WTC11 (cell line): ENCODE measurements at regions not wholly inside any gene's neighbourhood (a gene's known extent, or its start where the extent isn't known, plus 50 kb on each side); places are given as distances from the start of the nearest gene placed in this dataset.

Experiments used
- ATAC-seq: fragments of 200-7000 bp; cut with Tn5 transposase; 2 replicates; pipeline ENCODE4 v1.10.0; 2021; ENCODE audit warnings: mild to moderate bottlenecking, moderate library complexity
- CTCF ChIA-PET: fragments of 300-600 bp; sonication (Branson Sonifier 250); formaldehyde crosslinking; loops from one replicate; lab custom pipeline; 2021; ENCODE audit warnings: antibody characterized with exemption; lab: Charles Lee
- POLR2A ChIA-PET: fragments of 350-600 bp; sonication (Branson Sonifier 250); formaldehyde crosslinking; loops from one replicate; lab custom pipeline; 2021; ENCODE audit warnings: antibody characterized with exemption; lab: Charles Lee
- DNase-seq: peaks from one replicate; pipeline ENCODE4 v3.0.0; 2021; ENCODE audit warnings: low spot score
- H3K27ac Mint-ChIP-seq: 2 replicates; pipeline ENCODE4 v1.8.0; 2021; ENCODE audit warnings: mixed read lengths
- H3K27me3 Mint-ChIP-seq: 2 replicates; pipeline ENCODE4 v1.8.0; 2021; ENCODE audit warnings: low read depth, mild to moderate bottlenecking, moderate library complexity, mixed read lengths
- H3K36me3 Mint-ChIP-seq: 2 replicates; pipeline ENCODE4 v1.8.0; 2021; ENCODE audit warnings: mixed read lengths
- H3K4me1 Mint-ChIP-seq: 2 replicates; pipeline ENCODE4 v1.8.0; 2022; ENCODE audit warnings: mixed read lengths
- H3K4me3 Mint-ChIP-seq: 2 replicates; pipeline ENCODE4 v1.8.0; 2021; ENCODE audit warnings: mild to moderate bottlenecking, moderate library complexity, mixed read lengths
- H3K9me3 Mint-ChIP-seq: 2 replicates; pipeline ENCODE4 v1.8.0; 2021; ENCODE audit warnings: mixed read lengths
- AR ChIP-seq: fragments of 250-450 bp; sonication (Bioruptor Pico); IDR thresholded peaks from 2 replicates; pipeline ENCODE4 v1.9.0; 2021; ENCODE audit warnings: mild to moderate bottlenecking
- ATF1 ChIP-seq: sonication (generic); formaldehyde crosslinking; IDR thresholded peaks from 2 replicates; pipeline ENCODE4 v1.8.1; 2023; ENCODE audit warnings: mild to moderate bottlenecking, moderate library complexity, missing genetic modification reagents
- ATF3 ChIP-seq: sonication (generic); formaldehyde crosslinking; conservative IDR thresholded peaks from 2 replicates; pipeline ENCODE4 v1.8.1; 2022; ENCODE audit warnings: mild to moderate bottlenecking, missing genetic modification reagents
- CDX4 ChIP-seq: fragments of 250-450 bp; sonication (Bioruptor Pico); IDR thresholded peaks from 2 replicates; pipeline ENCODE4 v1.9.0; 2021; ENCODE audit warnings: moderate library complexity, mild to moderate bottlenecking, inconsistent platforms, borderline replicate concordance
- ERG ChIP-seq: fragments of 250-450 bp; sonication (Bioruptor Pico); IDR thresholded peaks from 2 replicates; pipeline ENCODE4 v1.8.0; 2021; ENCODE audit warnings: mild to moderate bottlenecking
- FOXP4 ChIP-seq: sonication (generic); formaldehyde crosslinking; IDR thresholded peaks from 2 replicates; pipeline ENCODE4 v1.8.0; 2022; ENCODE audit warnings: mild to moderate bottlenecking, missing genetic modification reagents
- IRF1 ChIP-seq: sonication (generic); formaldehyde crosslinking; IDR thresholded peaks from 2 replicates; pipeline ENCODE4 v1.8.0; 2023; ENCODE audit warnings: missing genetic modification reagents
- KAT7 ChIP-seq: sonication (generic); formaldehyde crosslinking; IDR thresholded peaks from 2 replicates; pipeline ENCODE4 v1.8.1; 2023; ENCODE audit warnings: missing genetic modification reagents, mild to moderate bottlenecking, borderline replicate concordance
- MXD4 ChIP-seq: fragments of 250-450 bp; sonication (Bioruptor Pico); IDR thresholded peaks from 2 replicates; pipeline ENCODE4 v1.8.0; 2021; ENCODE audit warnings: mild to moderate bottlenecking, moderate library complexity, borderline replicate concordance
- NFE2L1 ChIP-seq: sonication (generic); formaldehyde crosslinking; IDR thresholded peaks from 2 replicates; pipeline ENCODE4 v1.8.1; 2023; ENCODE audit warnings: missing genetic modification reagents
- NR3C1 ChIP-seq: sonication (generic); formaldehyde crosslinking; conservative IDR thresholded peaks from 2 replicates; pipeline ENCODE4 v1.8.1; 2023; ENCODE audit warnings: low read depth, mild to moderate bottlenecking, missing genetic modification reagents
- SP1 ChIP-seq: sonication (generic); formaldehyde crosslinking; conservative IDR thresholded peaks from 2 replicates; pipeline ENCODE4 v1.8.1; 2022; ENCODE audit warnings: missing genetic modification reagents
- TP53 ChIP-seq: sonication (generic); formaldehyde crosslinking; IDR thresholded peaks from 2 replicates; pipeline ENCODE4 v1.8.1; 2023; ENCODE audit warnings: mild to moderate bottlenecking, missing genetic modification reagents
- USF1 ChIP-seq: sonication (generic); formaldehyde crosslinking; IDR thresholded peaks from 2 replicates; pipeline ENCODE4 v1.8.0; 2022; ENCODE audit warnings: mild to moderate bottlenecking, missing genetic modification reagents
- ZNF138 ChIP-seq: sonication (generic); formaldehyde crosslinking; conservative IDR thresholded peaks from 2 replicates; pipeline ENCODE4 v1.8.1; 2022; ENCODE audit warnings: mild to moderate bottlenecking, moderate library complexity, missing genetic modification reagents
- ZNF232 ChIP-seq: sonication (generic); formaldehyde crosslinking; IDR thresholded peaks from 2 replicates; pipeline ENCODE4 v1.8.0; 2022; ENCODE audit warnings: mild to moderate bottlenecking, missing genetic modification reagents
- ZNF416 ChIP-seq: fragments of 250-450 bp; sonication (Bioruptor Pico); IDR thresholded peaks from 2 replicates; pipeline ENCODE4 v1.9.0; 2021; ENCODE audit warnings: mild to moderate bottlenecking, inconsistent platforms
- ZNF512 ChIP-seq: sonication (generic); formaldehyde crosslinking; IDR thresholded peaks from 2 replicates; pipeline ENCODE4 v1.8.1; 2022; ENCODE audit warnings: missing genetic modification reagents, borderline replicate concordance
- ZNF532 ChIP-seq: fragments of 250-450 bp; sonication (Bioruptor Pico); IDR thresholded peaks from 2 replicates; pipeline ENCODE4 v1.9.0; 2021; ENCODE audit warnings: mild to moderate bottlenecking, borderline replicate concordance

GRCh38 chr4:189660722-189661360 lies 279.8 kb upstream of the FRG1 start:
- ChIA-PET POLR2A (no interaction called here), CTCF (no interaction called here)
- ATAC-seq (peak; percentile 67), DNase-seq (no peak)
- TF ChIP-seq SP1 (CRISPR knock-in tag) (no peak), MXD4 (no peak), ATF3 (CRISPR knock-in tag) (no peak)
- no peak overlapping the region for H3K27ac Mint-ChIP-seq
- H3K4me3 Mint-ChIP-seq: no peak overlapping the region
- peaks cover 42% of the 10 kb centered on the region for H3K9me3 Mint-ChIP-seq
- no peaks in the 10 kb centered on the region for H3K4me1 Mint-ChIP-seq
- H3K36me3 Mint-ChIP-seq: peaks cover 25% of the 10 kb centered on the region
- peaks cover 3% of the 10 kb centered on the region for H3K27me3 Mint-ChIP-seq

GRCh38 chr4:189664693-189665250 lies 275.9 kb upstream of the FRG1 start:
- peaks cover 7% of the 10 kb centered on the region for H3K4me1 Mint-ChIP-seq
- TF ChIP-seq NFE2L1 (CRISPR knock-in tag) (no peak), CDX4 (CRISPR knock-in tag) (no peak), AR (CRISPR knock-in tag) (no peak), IRF1 (CRISPR knock-in tag) (no peak), ZNF532 (CRISPR knock-in tag) (no peak), ZNF416 (CRISPR knock-in tag) (no peak), USF1 (CRISPR knock-in tag) (no peak), KAT7 (CRISPR knock-in tag) (no peak), ERG (no peak), FOXP4 (CRISPR knock-in tag) (no peak), ZNF138 (CRISPR knock-in tag) (no peak), NR3C1 (CRISPR knock-in tag) (no peak), TP53 (CRISPR knock-in tag) (no peak), ZNF232 (CRISPR knock-in tag) (no peak), ZNF512 (no peak), ATF1 (no peak)

More at GRCh38 chr4:189664693-189665250, 275.9 kb upstream of the FRG1 start:
- Mint-ChIP-seq H3K27me3 (peaks cover 3% of the 10 kb centered on the region; the same call in 1 of the 2 replicates), H3K27ac (no peak overlapping the region), H3K4me3 (no peak overlapping the region), H3K36me3 (peaks cover 32% of the 10 kb centered on the region), H3K9me3 (peaks cover 43% of the 10 kb centered on the region)
- ATAC-seq (no peak), DNase-seq (no peak)
- POLR2A ChIA-PET: no interaction called here
- CTCF ChIA-PET: no interaction called here
